ENCODE measurements at regions not wholly inside any gene's neighbourhood (a gene's known extent, or its start where the extent isn't known, plus 50 kb on each side); places are given as distances from the start of the nearest gene placed in this dataset.
A peak's percentile ranks its signal among the peaks of the same experiment; 100 is the strongest.

- DNase-seq (ENCODE audit: low read depth): peak; percentile 51
- Histone ChIP-seq H3K27me3 (ENCODE audit: control insufficient read depth, insufficient read depth, low read length) (no peaks in the 10 kb centered on the region), H3K4me3 (ENCODE audit: low read depth, low read length) (no peak overlapping the region), H3K36me3 (ENCODE audit: control insufficient read depth, insufficient read depth, low read length) (no peaks in the 10 kb centered on the region)
- TF ChIP-seq CTCF (IDR thresholded peaks at IDR 0.05; ENCODE audit: insufficient read depth, low read length, poor library complexity, severe bottlenecking): no peak
Observed at GRCh38 chr13:99123101-99124045, 77.3 kb upstream of the UBAC2 start.

DNA sequence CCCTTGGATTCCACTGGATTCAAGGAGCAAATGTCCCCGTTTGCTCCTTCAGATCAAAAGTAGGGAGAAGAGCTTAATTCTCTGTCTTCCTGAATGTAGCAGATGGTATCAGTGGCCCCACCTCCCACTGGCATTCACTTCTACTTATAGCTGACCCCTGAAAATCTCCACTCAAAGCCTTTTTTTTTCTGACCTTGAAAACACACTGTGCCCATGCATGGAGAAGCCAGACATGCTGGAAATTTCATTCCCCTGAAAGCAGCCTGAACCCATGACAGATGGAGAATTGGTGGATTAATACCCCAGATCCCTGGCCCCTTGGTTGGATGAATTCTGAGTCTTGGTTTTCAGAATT, 76.6 kb upstream of the UBAC2 start:
- Histone ChIP-seq H3K36me3 (ENCODE audit: control insufficient read depth, insufficient read depth, low read length) (no peaks in the 10 kb centered on the region), H3K27me3 (ENCODE audit: control insufficient read depth, insufficient read depth, low read length) (no peaks in the 10 kb centered on the region), H3K4me3 (ENCODE audit: low read depth, low read length) (no peak overlapping the region)
- no peak for DNase-seq (ENCODE audit: low read depth)
- no peak for TF ChIP-seq CTCF (IDR thresholded peaks at IDR 0.05; ENCODE audit: insufficient read depth, low read length, poor library complexity, severe bottlenecking)

DNA sequence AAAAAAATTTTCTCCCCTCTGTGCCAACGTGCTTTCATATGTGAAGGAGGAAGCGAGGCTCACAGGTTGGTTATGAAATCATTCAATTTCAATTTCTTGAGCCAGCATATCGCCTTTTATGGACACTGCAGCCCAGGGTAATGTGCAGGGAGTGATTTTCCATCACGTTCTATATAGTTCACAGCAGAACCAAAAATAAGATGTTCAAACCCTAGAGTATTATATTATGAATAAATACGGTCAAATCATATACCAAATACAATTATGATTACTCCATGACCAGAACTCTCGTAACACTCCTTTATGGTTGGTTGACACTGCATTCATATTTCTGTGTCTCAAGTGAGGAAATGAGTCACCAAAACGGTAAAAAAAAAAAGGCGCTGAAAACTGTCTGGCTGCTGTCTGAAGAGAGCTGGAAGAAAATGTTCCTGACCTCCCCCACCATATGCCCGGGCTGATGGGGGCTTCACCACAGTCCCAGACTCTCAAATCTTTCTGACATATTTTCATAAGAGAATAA, 75.8 kb upstream of the UBAC2 start:
- TF ChIP-seq CTCF (IDR thresholded peaks at IDR 0.05; ENCODE audit: insufficient read depth, low read length, poor library complexity, severe bottlenecking): no peak
- no peaks in the 10 kb centered on the region for H3K27me3 ChIP-seq (ENCODE audit: control insufficient read depth, insufficient read depth, low read length)
- H3K36me3 ChIP-seq (ENCODE audit: control insufficient read depth, insufficient read depth, low read length): no peaks in the 10 kb centered on the region
- peak; percentile 14 for DNase-seq (ENCODE audit: low read depth)
- H3K4me3 ChIP-seq (ENCODE audit: low read depth, low read length): no peak overlapping the region

DNA sequence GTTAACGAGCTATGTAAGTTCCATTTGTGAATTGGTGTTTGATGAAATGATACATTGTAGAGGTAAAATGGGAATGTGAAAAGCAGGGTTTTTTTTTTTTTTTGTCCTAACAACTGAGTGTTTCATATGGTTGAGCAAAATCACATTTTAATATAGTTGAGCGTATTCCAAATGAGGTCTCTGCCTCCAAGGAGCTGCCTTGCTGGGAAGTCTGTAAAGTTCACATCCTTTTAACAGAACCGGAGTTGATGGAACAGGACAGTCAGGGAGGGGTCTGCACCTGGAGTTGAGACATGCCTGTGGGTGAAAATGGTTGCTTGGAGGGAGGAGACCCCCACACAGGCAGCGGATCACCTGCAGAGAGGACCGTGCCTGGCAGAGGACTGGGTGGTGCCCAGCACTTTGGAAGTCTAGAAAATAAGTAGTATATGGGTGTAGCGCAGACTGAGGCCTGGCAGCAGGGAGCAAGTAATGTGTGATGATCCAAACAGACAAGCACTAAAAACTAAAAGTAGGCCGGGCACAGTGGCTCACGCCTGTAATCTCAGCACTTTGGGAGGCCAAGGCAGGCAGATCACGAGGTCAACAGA, 75.2 kb upstream of the UBAC2 start:
- no peaks in the 10 kb centered on the region for H3K27me3 ChIP-seq (ENCODE audit: control insufficient read depth, insufficient read depth, low read length)
- no peak for DNase-seq (ENCODE audit: low read depth)
- H3K4me3 ChIP-seq (ENCODE audit: low read depth, low read length): no peak overlapping the region
- TF ChIP-seq CTCF (IDR thresholded peaks at IDR 0.05; ENCODE audit: insufficient read depth, low read length, poor library complexity, severe bottlenecking): no peak
- H3K36me3 ChIP-seq (ENCODE audit: control insufficient read depth, insufficient read depth, low read length): no peaks in the 10 kb centered on the region

GRCh38 chr13:99126821-99127220, 73.8 kb upstream of the UBAC2 start:
- Histone ChIP-seq H3K4me3 (ENCODE audit: low read depth, low read length) (no peak overlapping the region), H3K27me3 (ENCODE audit: control insufficient read depth, insufficient read depth, low read length) (no peaks in the 10 kb centered on the region), H3K36me3 (ENCODE audit: control insufficient read depth, insufficient read depth, low read length) (no peaks in the 10 kb centered on the region)
- DNase-seq (ENCODE audit: low read depth): no peak
- no peak for TF ChIP-seq CTCF (IDR thresholded peaks at IDR 0.05; ENCODE audit: insufficient read depth, low read length, poor library complexity, severe bottlenecking)
